ENCODE measurements at regions not wholly inside any gene's neighbourhood (a gene's known extent, or its start where the extent isn't known, plus 50 kb on each side); places are given as distances from the start of the nearest gene placed in this dataset.
"Not testable (repeated sequence)": the region's sequence is repeated elsewhere in the genome, so short reads cannot be mapped to it uniquely, and the experiment has no call there.

DNA sequence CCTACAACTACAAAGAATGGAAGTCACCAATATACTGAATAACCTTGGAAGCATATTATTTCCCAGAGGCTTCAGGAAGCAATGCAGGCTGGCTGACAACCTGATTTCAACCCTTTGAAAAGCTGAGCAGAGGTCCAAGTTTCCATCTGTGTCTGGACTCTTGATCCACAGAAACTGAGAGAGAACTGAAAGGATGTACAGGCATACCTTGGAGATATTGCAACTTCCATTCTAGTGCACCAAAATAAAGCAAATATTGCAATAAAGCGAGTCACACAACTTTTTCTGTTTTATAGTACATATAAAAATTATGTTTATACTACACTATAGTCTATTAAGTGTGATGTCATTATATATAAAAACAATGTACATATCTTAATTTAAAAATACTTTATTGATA is 85.3 kb downstream of the TYW3 start:
- DNase-seq, result no peak

DNA sequence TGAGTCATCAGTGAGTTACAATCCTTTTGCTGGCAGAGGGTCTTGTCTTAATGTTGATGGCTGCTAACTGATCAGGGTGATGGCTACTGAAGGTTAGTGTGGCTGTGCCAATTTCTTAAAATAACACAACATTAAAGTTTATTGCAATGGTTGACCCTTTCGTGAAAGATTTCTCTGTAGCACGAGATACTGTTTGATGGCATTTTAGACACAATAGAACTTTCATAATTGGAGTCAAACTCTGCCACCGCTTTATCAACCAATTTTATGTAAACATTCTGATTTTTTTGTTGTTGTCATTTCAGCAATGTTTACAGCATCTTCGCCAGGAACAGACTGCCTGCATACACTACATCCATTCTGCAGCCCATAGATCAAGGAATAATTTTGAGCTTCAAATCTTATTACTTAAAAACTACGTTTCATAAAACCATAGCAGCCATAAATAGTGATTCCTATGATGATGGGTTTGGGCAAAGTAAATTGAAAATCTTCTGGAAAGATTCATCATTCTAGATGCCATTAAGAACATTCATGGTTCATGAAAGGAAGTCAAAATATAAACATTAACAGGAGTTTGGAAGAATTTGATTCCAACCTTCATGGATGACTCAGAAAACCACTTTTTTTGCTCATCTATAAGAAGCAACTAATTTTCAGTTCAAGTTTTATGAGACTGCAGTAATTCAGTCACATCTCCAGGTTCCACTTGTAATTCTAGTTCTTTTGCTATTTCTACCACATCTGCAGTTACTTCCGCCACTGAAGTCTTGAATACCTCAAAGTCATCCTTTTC is 85.9 kb downstream of the TYW3 start:
- DNase-seq, result no peak

DNA sequence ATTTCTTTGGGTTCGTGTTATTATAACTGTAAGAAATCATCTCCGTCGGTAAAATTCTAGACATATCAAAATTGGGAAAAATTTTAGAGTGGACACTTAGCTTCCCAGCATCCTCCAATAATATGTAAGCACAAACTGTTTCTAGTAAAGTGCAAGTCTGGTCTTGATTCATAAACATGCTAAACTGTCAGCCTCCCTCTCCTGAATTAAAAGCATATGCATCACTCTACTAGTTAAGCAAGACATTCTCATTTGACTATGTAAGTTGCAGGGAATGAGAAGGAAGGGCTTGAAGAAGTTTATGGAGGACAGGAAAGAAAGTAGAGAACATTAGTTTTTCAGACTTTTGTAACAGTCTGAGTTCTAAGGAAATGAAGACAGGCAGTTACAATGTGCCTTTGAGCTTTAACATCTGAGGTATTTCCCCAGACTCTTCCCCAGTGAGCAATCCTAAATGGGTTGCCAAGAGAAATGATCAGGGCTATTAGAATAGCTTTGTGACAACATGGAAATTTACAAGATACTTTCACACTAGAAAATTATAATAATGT is 90.0 kb downstream of the TYW3 start:
- DNase-seq, result no peak

DNA sequence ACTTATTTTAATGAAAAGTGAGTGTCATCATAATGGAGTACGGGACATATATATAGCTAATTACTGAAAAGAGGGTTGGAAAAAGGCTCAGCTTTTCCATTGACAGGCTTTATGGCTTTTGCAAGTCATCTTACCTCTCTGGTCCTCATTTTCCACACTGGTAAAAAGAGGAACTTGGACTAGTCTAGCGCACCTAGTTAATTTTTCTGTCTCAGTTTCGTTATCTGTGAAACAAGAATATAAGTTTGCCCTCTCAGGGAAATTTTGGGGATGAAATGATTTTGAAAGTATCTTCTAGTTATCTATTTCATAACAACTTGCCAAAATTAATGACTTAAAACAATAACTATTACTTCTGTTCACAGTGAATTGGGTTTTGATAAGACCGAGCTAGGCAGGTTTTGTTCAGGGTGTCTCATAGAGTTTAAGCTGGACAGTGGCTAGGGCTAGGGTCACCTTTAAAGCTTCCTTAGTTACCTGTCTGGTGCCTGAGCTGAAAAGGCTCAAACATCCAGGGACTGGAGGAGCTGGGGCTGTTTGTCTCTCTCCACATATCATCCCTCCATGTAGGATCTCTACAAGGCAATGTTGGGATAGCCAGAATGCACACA is 91.7 kb downstream of the TYW3 start:
- DNase-seq, result no peak

DNA sequence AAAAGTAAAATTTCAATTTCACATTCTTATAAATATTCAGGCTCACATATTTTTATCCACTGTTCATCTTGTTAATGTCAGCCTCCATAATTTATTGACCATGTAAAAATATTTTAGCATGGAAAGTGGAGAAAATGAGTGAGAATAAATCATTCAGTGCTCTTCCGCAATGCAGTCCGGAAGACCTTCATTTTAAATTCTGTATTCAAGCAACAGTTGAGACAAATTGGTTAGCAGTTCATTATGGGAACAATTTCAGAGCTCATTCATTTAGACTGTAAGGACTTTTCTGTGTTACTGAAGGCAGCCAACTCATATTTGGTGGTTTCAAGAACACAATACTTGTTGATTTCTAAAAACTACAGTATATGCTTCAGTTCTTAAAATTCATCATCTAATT is 97.8 kb downstream of the TYW3 start:
- DNase-seq, result no peak

DNA sequence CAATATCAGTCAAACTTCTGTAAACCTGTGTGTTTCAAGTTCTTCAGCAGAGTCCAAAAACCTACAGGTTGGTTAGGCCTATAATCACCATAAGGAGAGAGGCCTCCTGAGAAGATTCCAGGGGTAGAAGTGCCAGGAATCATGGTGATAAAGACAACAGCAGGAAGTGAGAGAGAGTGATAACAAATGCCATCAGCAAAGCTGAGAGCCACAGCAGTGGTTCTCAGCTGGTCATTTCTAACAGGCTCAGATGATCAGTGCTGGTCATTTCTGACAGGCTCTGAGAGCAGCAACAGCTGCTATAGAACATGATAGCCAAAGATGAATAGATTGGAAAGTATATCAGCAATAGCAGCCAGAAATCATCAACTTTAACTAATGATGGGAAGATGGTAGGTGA is 101.3 kb downstream of the TYW3 start:
- DNase-seq, result no peak

DNA sequence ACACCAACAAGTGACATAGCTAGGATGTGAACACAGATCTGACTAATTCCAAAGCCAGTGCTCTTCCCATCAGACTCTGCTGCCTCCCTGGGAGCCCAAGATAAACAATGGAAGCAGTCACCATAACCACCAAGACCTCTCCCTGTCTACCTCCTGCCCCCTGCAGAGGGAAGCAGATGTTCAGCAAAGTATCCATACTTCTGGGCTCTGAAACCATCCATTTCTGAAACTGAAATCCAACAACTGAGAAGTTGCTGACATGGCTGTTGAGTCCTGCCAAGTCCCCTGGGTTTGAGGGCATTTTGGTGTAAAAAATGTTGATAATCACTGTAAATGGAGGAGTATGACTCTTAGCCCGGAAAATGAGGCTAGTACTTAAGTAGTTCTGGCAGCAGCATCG is 102.1 kb downstream of the TYW3 start:
- DNase-seq, result no peak

DNA sequence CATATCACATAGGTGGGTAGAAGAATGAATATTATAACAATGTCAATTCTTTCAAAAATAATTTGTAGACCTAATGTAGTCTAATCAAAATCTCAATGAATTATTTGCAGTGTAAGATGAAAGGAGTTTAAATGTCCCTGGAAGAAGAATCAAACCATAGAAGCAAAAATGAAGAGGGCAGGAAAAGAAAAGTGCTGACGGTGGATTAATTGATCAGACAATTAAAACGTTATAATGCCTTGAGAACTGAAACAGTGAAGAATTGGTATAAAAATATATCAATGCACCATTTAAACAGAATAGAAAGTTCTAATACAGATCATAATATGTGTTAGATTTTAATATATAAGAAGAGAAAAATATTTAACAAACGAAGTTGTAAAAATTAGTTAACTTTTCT is 109.8 kb downstream of the TYW3 start:
- no peak for DNase-seq

DNA sequence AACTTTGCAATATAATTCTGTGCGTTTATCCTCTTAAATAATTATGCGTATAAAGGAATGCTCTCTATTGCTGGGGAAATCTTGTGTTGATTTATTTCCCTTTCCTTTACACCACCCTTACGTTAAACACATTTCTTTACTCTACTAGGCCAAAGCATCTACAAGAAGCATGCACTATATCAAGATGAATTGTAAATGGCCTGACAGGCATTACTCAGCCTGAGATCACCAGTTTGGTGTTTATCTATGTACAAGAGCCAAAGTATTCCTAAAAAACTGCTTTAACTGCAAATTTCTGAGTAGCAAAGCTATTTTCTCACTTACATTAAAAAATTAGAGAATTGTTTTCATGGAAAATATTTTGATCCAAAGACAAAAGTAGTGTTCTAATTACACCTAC is 114.8 kb downstream of the TYW3 start:
- no peak for DNase-seq

DNA sequence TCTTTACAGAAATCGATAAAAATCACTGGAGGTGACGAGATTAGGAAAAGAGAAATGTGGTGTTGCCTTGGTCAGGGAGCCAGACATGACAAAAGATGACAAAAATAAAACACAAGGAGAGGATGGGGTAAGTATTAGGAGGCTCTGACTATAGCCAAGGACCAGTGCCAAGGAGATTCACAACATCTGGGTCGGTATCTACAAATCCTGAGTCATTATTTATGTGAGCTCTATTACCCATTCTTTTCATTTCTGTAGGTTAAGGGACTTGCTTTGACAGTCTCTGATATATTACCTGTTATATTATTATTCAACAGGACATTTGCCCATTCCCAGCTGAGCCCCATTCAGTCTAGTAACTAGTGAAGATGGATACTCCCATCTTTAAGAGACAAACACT is 120.8 kb downstream of the TYW3 start:
- no peak for DNase-seq

DNA sequence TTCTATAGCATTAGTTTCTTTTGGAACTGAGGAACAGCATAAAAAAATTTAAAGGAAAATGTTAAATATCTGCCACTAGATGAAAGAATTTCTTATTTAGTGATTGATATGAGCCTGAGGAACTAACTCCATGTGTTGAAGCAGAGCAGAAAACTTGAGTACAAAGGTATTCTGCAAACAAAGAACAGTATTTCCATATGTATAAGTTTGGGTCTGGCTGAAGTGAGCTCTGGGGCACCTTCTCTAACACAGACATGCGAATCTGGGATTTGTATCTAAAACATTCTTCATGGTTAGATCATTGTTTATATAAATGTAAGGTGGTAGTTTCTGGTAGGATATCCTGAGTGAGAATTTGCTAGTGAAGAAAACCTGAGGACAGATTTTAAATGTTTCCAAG is 123.2 kb downstream of the TYW3 start:
- DNase-seq, result no peak

DNA sequence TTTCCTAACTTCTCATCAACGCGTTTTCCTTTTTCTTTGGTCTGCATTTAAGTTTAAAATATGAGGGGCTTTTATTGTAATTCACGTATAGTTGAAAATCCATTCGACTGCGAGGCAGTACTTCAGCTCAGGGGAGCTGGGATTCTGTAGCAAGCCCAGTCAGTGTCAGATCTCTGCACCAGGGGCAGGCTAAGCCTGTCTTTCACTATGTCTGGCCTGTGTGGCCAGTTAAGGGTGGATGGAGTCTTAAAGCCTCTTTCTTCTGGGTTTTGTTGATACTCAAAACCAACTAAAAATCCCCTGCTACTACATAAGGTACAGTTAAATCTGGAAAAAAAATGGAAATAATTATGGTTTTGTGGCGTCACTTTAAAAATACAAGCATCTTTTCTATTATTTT is 124.7 kb downstream of the TYW3 start:
- DNase-seq, result no peak

DNA sequence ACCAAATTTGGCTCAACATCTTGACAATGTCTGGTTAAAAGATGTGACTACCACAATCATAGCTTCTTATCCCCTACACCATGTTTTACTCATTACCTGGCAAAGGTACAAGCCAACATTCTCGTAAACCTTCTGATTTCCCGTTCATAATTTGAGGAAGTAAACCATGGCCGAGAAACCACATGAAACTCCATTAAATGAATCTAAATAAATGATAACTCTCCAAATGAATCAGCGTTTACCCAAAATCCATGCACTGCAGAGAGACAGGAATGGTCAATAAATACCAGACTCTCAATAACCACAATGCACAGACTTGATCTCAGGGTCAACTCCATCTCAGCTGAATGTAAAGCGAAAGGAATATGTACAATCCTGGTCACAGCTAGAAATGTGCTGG is 125.2 kb downstream of the TYW3 start:
- no peak for DNase-seq

DNA sequence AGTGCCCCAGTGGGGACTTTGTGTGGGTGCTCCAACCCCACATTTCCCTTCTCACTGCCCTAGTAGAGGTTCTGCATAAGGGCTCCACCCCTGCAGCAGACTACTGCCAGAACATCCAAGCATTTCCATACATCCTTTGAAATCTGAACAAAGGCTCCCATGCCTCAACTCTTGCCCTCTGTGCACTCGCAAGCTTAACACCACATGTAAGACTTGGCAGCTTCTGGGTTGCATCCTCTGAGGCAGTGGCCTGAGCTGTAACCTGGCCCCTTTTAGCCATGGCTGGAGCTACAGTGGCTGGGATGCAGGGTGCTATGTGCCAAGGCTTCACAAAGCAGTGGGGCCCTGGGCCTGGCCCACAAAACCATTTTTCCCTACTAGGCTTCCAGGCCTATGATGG is 128.9 kb downstream of the TYW3 start:
- no peak for DNase-seq

DNA sequence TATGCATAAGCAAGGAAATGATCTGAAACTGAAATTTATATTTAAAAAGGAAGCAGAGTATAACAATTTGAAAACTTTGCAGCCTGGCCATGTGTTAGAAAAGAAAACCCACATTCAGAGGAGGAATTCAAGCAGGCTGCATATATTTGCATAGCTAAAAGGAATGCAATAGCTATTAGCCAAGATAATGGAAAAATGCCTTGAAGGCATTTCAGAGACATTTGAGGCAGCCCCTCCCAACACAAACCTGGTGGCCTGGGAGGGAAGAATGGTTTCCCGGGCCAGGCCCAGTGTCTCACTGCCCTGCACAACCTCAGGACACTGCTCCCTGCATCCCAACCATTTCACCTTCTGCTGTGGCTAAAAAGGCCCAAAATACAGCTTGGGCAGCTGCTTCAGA is 136.8 kb downstream of the TYW3 start:
- DNase-seq, result no peak

DNA sequence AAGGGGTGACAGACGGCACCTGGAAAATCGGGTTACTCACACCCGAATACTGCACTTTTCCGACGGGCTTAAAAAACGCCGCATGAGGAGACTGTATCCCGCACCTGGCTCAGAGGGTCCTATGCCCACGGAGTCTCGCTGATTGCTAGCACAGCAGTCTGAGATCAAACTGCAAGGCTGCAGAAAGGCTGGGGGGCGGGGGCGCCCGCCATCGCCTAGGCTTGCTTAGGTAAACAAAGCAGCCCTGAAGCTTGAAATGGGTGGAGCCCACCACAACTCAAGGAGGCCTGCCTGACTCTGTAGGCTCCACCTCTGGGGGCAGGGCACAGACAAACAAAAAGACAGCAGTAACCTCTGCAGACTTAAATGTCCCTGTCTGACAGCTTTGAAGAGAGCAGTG is 144.4 kb downstream of the TYW3 start:
- not testable (repeated sequence) for DNase-seq

DNA sequence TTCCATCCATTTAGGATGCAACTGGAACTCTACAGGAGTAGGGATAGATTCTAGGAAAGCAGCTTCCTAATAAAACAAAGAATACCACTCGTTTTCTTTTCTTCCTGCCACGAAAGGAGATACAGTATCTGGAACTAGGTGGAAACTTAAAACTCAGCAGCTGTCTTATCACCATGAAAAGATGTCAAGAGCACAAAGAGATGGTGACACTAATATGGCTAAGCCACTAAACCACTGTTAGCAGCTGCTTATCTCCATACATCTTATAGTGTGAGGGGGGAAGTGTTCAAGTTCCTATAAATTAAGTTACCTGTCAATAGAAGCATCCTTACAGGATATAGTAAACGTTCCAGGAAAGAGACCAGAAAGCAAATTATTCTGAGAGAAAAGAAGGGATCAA is 162.5 kb downstream of the TYW3 start:
- no peak for DNase-seq

DNA sequence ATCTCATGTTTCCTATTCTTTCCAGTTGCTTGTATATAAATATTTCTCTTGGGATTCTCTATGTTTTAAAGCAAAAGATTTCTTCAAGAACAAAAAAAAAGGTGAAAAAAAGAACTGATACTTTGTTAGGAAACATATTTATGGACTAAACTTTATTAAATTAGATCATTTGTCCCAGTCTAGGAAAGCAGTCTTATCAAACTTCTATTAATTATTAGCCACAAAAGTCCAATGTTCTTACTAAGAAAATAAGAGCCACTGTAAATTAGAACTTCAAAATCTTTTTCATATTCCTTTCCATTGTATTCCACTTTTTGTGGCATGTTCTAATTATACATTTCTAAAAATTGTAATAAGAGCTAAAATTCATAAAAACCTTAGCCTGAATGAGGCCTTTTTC is 175.2 kb downstream of the TYW3 start:
- no peak for DNase-seq

DNA sequence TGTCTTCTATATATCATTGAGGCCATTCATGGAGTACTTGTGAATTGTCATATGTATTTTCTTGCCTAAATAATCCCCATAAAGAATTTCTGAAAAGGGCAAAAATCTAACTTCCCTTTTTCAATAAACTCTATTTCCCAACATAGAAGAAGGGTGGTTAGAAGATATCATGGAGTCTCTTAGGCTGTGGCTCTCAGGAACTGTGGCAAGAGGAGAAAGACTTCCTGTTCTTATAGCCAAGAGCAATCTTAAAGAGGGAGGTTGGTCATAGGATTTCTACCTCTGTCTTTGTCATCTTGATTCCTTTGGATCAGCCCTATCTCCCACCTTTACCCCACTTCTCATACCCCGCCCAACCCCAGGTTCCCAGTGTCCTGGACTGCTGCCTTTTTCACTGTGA is 175.8 kb downstream of the TYW3 start:
- no peak for DNase-seq

DNA sequence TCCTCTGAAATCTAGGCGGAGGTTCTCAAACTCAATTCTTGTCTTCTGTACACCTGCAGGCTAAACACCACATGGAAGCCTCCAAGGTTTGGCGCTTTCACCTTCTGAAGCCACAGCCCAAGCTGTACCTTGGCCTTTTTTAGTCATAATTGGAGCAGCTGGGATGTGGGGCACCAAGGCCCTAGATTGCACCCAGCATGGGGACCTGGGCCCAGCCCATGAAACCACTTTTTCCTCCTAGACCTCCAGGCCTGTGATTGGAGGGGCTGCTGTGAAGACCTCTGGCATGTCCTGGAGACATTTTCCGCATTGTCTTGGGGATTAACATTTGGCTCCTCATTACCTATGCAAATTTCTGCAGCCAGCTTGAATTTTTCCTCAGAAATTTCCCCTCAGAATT is 181.0 kb downstream of the TYW3 start:
- DNase-seq, result no peak

DNA sequence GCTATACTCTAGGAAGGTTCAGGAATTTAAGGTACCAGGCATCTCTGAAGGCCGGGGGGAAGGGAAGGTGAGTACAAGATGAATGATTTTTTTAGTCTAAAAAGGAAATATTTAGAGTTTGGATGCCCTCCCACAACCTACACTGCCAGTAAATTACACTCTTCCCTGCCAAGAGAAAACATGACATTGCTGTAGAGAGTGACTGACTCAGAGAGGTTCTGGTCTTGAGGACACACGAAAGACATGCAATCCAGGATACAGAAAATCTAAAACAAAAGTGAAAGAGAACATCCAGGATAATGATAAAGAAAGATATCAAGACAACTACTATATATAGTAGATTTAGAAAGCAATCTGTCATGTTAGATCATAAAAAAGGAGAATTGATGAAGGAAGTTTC is 200.5 kb downstream of the TYW3 start:
- DNase-seq, result no peak

DNA sequence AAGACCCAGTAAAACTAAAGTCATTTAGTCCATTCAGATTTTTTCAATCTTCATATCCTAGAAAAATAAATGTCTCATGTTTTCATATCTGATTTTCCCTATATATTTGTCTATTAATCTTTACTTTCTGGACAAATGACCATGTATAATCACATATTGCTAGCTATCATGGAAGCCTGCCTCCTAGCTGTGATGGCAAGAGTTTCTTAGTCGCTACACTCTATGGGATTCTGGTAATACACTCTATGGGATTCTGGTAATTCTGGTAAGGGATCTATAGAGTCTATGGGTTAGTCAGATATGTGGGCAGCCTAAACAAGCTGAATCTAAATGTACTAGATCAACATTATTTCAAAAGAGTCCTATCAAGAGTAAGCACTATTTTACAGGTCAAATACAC is 198.7 kb upstream of the LHX8 start:
- DNase-seq, result no peak

DNA sequence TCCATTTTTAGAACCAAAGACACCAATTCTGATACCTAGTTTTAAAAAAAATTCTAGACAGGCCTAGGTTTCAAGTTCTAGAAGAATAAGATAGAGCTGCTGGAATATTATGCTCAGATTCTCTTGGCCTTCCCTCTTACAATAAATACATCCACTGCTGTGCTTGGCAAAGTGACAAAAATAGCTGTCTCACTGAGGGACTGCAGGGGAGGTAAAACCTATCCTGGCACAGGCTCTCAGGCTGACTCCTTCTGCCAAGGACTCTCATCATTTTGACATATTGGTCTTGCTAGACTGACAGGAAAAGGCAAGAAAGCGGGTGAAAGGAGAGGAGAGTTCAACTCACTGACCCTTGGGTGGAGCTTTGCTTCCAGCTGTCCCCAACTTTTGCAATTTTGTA is 197.0 kb upstream of the LHX8 start:
- DNase-seq, result no peak

DNA sequence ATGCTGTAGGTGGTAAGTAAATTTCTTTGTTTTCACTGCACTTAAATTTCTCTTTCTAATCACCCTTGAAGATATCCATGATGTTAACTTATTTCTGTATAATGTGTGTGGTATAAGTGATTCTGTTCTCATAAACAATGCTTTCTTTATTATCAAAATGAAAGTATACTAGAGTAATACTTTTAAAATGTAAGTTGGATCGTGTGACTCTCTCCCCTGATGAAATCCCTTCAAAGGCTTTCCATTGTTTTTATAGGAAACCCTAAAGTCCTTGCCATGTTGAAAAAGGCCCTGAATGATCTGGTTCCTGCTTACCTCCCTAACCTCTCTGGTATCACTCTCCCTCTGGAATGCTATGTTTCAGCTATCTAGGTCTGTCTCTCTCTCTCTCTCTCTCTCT is 191.1 kb upstream of the LHX8 start:
- no peak for DNase-seq

DNA sequence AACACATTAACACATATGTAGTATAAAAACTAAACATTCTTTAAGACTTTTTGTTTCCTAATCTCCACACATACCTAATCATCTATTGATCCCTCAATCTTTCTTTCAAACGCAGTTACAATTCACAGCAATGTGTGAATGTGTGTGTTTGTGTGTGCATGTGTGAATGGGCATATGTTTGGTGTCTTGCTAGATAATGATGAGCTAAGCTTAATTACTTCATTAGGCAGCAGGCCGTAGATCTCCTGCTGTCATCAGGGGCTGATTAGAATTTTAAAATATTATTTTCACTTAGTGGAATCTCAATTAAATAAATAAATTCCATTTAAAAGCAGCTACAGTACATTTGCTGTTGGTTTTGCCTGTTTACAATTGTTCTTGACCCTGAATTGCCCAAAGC is 187.8 kb upstream of the LHX8 start:
- no peak for DNase-seq
